H9 (cell line): ENCODE measurements at regions not wholly inside any gene's neighbourhood (a gene's known extent, or its start where the extent isn't known, plus 50 kb on each side); places are given as distances from the start of the nearest gene placed in this dataset.

Experiments
- DNase-seq: peaks from one replicate; pipeline ENCODE4 v3.0.0-alpha.2; 2017
- H2AFZ ChIP-seq: one replicate; pipeline ENCODE4 v1.6.1; 2013; ENCODE audit warnings: mild to moderate bottlenecking, low read length, control low read depth, moderate library complexity
- H2AK5ac ChIP-seq: 2 replicates; pipeline ENCODE4 v1.6.1; 2013; ENCODE audit warnings: low read length, control low read depth, mixed read lengths; ENCODE audit not compliant: insufficient read length
- H2BK120ac ChIP-seq: one replicate; pipeline ENCODE4 v1.6.1; 2013; ENCODE audit warnings: low read depth, mild to moderate bottlenecking, low read length, control low read depth, inconsistent platforms; ENCODE audit not compliant: poor library complexity, severe bottlenecking
- H2BK12ac ChIP-seq: 2 replicates; pipeline ENCODE4 v1.6.1; 2013; ENCODE audit warnings: low read length, control low read depth, mixed read lengths, low read depth; ENCODE audit not compliant: insufficient read length
- H2BK15ac ChIP-seq: 2 replicates; pipeline ENCODE4 v1.6.1; 2013; ENCODE audit warnings: low read depth, low read length, control low read depth
- H2BK20ac ChIP-seq: one replicate; pipeline ENCODE4 v1.6.1; 2013; ENCODE audit warnings: low read depth, mild to moderate bottlenecking, low read length, control low read depth, inconsistent platforms; ENCODE audit not compliant: poor library complexity, severe bottlenecking
- H2BK5ac ChIP-seq: 2 replicates; pipeline ENCODE4 v1.6.1; 2013; ENCODE audit warnings: low read length, control low read depth, mixed read lengths; ENCODE audit not compliant: insufficient read length
- H3K14ac ChIP-seq: 2 replicates; pipeline ENCODE4 v1.6.1; 2013; ENCODE audit warnings: low read length, control low read depth; ENCODE audit not compliant: insufficient read depth
- H3K18ac ChIP-seq: 2 replicates; pipeline ENCODE4 v1.6.1; 2013; ENCODE audit warnings: low read depth, mild to moderate bottlenecking, mixed read lengths, low read length, control low read depth; ENCODE audit not compliant: insufficient read length
- H3K23ac ChIP-seq: 2 replicates; pipeline ENCODE4 v1.6.1; 2013; ENCODE audit warnings: low read length, control low read depth, mixed read lengths, low read depth; ENCODE audit not compliant: insufficient read length
- H3K23me2 ChIP-seq: 2 replicates; pipeline ENCODE4 v1.6.1; 2013; ENCODE audit warnings: low read depth, mild to moderate bottlenecking, mixed read lengths, low read length, control low read depth; ENCODE audit not compliant: insufficient read length, poor library complexity, severe bottlenecking
- H3K27ac ChIP-seq: 2 replicates; pipeline ENCODE4 v1.5.1; 2013; ENCODE audit warnings: low read length, control low read depth, mixed read lengths, low read depth; ENCODE audit not compliant: insufficient read length
- H3K27me3 ChIP-seq: 2 replicates; pipeline ENCODE4 v1.6.1; 2013; ENCODE audit warnings: low read length, control low read depth, inconsistent platforms; ENCODE audit not compliant: insufficient read depth
- H3K4ac ChIP-seq: 2 replicates; pipeline ENCODE4 v1.6.1; 2013; ENCODE audit warnings: low read depth, mild to moderate bottlenecking, control low read depth, inconsistent platforms, low read length, moderate library complexity
- H3K4me1 ChIP-seq: 2 replicates; pipeline ENCODE4 v1.6.1; 2013; ENCODE audit warnings: low read length, control low read depth, inconsistent platforms; ENCODE audit not compliant: insufficient read depth
- H3K4me2 ChIP-seq: 2 replicates; pipeline ENCODE4 v1.6.1; 2013; ENCODE audit warnings: low read length, control low read depth, mixed read lengths; ENCODE audit not compliant: insufficient read length, insufficient read depth
- H3K56ac ChIP-seq: 2 replicates; pipeline ENCODE4 v1.6.1; 2013; ENCODE audit warnings: low read depth, mild to moderate bottlenecking, mixed read lengths, low read length, control low read depth; ENCODE audit not compliant: insufficient read length
- H3K79me1 ChIP-seq: 2 replicates; pipeline ENCODE4 v1.6.1; 2013; ENCODE audit warnings: low read depth, mild to moderate bottlenecking, moderate library complexity, low read length, control low read depth, inconsistent platforms; ENCODE audit not compliant: insufficient read depth, poor library complexity, severe bottlenecking
- H3K79me2 ChIP-seq: 2 replicates; pipeline ENCODE4 v1.6.1; 2013; ENCODE audit warnings: low read length, control low read depth, inconsistent platforms; ENCODE audit not compliant: insufficient read depth
- H3K9ac ChIP-seq: 2 replicates; pipeline ENCODE4 v1.6.1; 2013; ENCODE audit warnings: low read length, control low read depth, mixed read lengths; ENCODE audit not compliant: insufficient read length; ENCODE audit errors: extremely low read depth
- H3K9me3 ChIP-seq: one replicate; pipeline ENCODE4 v1.6.1; 2013; ENCODE audit warnings: low read depth, low read length, inconsistent platforms; ENCODE audit not compliant: control insufficient read depth
- H3T11ph ChIP-seq: one replicate; pipeline ENCODE4 v1.6.1; 2013; ENCODE audit warnings: mild to moderate bottlenecking, low read length, control low read depth, inconsistent platforms
- H4K20me1 ChIP-seq: one replicate; pipeline ENCODE4 v1.6.1; 2013; ENCODE audit not compliant: control insufficient read depth, insufficient read length, insufficient read depth
- H4K5ac ChIP-seq: 2 replicates; pipeline ENCODE4 v1.6.1; 2013; ENCODE audit warnings: low read depth, mild to moderate bottlenecking, mixed read lengths, low read length, control low read depth; ENCODE audit not compliant: insufficient read length
- H4K8ac ChIP-seq: replicated peaks from 2 replicates; pipeline ENCODE4 v1.6.1; 2013; ENCODE audit warnings: low read length, control low read depth, mixed read lengths, low read depth; ENCODE audit not compliant: insufficient read length
- H4K91ac ChIP-seq: 2 replicates; pipeline ENCODE4 v1.6.1; 2013; ENCODE audit warnings: low read depth, mild to moderate bottlenecking, moderate library complexity, mixed read lengths, low read length, control low read depth; ENCODE audit not compliant: insufficient read length
- H3K27ac Mint-ChIP-seq, 3 experiments: 2 replicates in 2 of 3; 3 replicates in 1 of 3; pipeline ENCODE4 v1.8.0; 2020 to 2021; ENCODE audit warnings: mixed read lengths in 3 of 3, mild to moderate bottlenecking in 1 of 3, moderate library complexity in 1 of 3
- H3K27me3 Mint-ChIP-seq: 2 replicates; pipeline ENCODE4 v1.8.0; 2021; ENCODE audit warnings: low read depth, mild to moderate bottlenecking, moderate library complexity, mixed read lengths
- H3K36me3 Mint-ChIP-seq, 3 experiments: 2 replicates in 2 of 3; 3 replicates in 1 of 3; pipeline ENCODE4 v1.8.0; 2020 to 2021; ENCODE audit warnings: low read depth in 3 of 3, mixed read lengths in 3 of 3; ENCODE audit not compliant: insufficient read depth in 1 of 3
- H3K4me1 Mint-ChIP-seq, 2 experiments: 2 replicates each; pipeline ENCODE4 v1.8.0; 2020; ENCODE audit warnings: mixed read lengths in 2 of 2
- H3K4me3 Mint-ChIP-seq, 2 experiments: 2 replicates in 1 of 2; 3 replicates in 1 of 2; pipeline ENCODE4 v1.8.0; 2020 to 2021; ENCODE audit warnings: mild to moderate bottlenecking in 2 of 2, mixed read lengths in 2 of 2, moderate library complexity in 1 of 2
- H3K9me3 Mint-ChIP-seq, 2 experiments: 2 replicates in 1 of 2; 3 replicates in 1 of 2; pipeline ENCODE4 v1.8.0; 2020; ENCODE audit warnings: mild to moderate bottlenecking in 2 of 2, mixed read lengths in 2 of 2, moderate library complexity in 1 of 2
- CTCF ChIP-seq: fragments of 200-600 bp; sonication (generic); conservative IDR thresholded peaks from 3 replicates; pipeline ENCODE4 v1.8.0; 2021; ENCODE audit warnings: antibody characterized with exemption, mild to moderate bottlenecking
- WGBS: extraction: QIAGEN DNeasy Blood & Tissue Kit; methylation state at CpG from one replicate; pipeline ENCODE4 v1.1.7; 2013; ENCODE audit warnings: missing lambda C conversion rate, low lambda C conversion rate, mixed read lengths; ENCODE audit not compliant: insufficient read length; ENCODE audit errors: extremely low coverage; 5-methylcytosine and 5-hydroxymethylcytosine counted together

- Histone ChIP-seq H3K23me2 (no peaks in the 10 kb centered on the region), H3K79me2 (no peaks in the 10 kb centered on the region), H4K91ac (no peak overlapping the region), H2BK5ac (no peak overlapping the region), H2AFZ (no peak overlapping the region), H4K8ac (no peak overlapping the region), H3K18ac (no peak overlapping the region), H3K56ac (no peak overlapping the region), H4K5ac (no peak overlapping the region), H3K4me1 (no peaks in the 10 kb centered on the region), H3K9ac (no peak overlapping the region), H2BK12ac (no peak overlapping the region), H2BK15ac (no peak overlapping the region), H3K4ac (no peak overlapping the region), H2BK20ac (no peak overlapping the region), H3K4me2 (no peak overlapping the region), H3K27me3 (no peaks in the 10 kb centered on the region), H3K27ac (no peak overlapping the region), H4K20me1 (no peaks in the 10 kb centered on the region), H3K14ac (no peak overlapping the region), H3K79me1 (no peaks in the 10 kb centered on the region), H3K23ac (no peak overlapping the region), H2BK120ac (no peak overlapping the region), H3T11ph (no peak overlapping the region), H3K9me3 (no peaks in the 10 kb centered on the region), H2AK5ac (no peak overlapping the region)
- H3K9me3 Mint-ChIP-seq, result no peaks in the 10 kb centered on the region; a peak in 1 of 5 replicates
- TF ChIP-seq CTCF, result no peak
- H3K27me3 Mint-ChIP-seq, result no peaks in the 10 kb centered on the region
- H3K4me3 Mint-ChIP-seq, result no peak overlapping the region
- H3K27ac Mint-ChIP-seq, result no peak overlapping the region
- WGBS, result no CpG with 5 or more reads among the region's 3 CpGs
- H3K36me3 Mint-ChIP-seq, result no peaks in the 10 kb centered on the region
- no peaks in the 10 kb centered on the region for H3K4me1 Mint-ChIP-seq
- DNase-seq, result no peak
These were observed 244.1 kb downstream of the ELAVL2 start for GRCh38 chr9:23581931-23582330.
